Keratinocyte (primary cell): ENCODE measurements at regions not wholly inside any gene's neighbourhood (a gene's known extent, or its start where the extent isn't known, plus 50 kb on each side); places are given as distances from the start of the nearest gene placed in this dataset.

Source experiments
- DNase-seq: peaks from one replicate; pipeline ENCODE4 v3.0.0-alpha.2; 2011; ENCODE audit warnings: low read depth, missing footprints, low spot score
- FAIRE-seq: peaks from 2 replicates; lab custom pipeline; 2011; peaks lifted over from hg19 to GRCh38; lab: Jason Lieb, UNC
- H2AFZ ChIP-seq: 2 replicates; pipeline ENCODE4 v1.6.0; 2012; ENCODE audit warnings: low read length, control low read depth, inconsistent platforms; ENCODE audit not compliant: control insufficient read depth
- H3K27ac ChIP-seq: 2 replicates; pipeline ENCODE4 v1.5.1; 2011; ENCODE audit warnings: low read length; ENCODE audit not compliant: control insufficient read depth, insufficient read depth
- H3K27me3 ChIP-seq: 3 replicates; pipeline ENCODE4 v1.6.0; 2011; ENCODE audit warnings: low read length; ENCODE audit not compliant: control insufficient read depth, insufficient read depth; ENCODE audit errors: extremely low read depth
- H3K36me3 ChIP-seq, 2 experiments: 2 replicates in 1 of 2; 3 replicates in 1 of 2; pipeline ENCODE4 v1.5.1; 2011; ENCODE audit warnings: low read length in 2 of 2, mild to moderate bottlenecking in 1 of 2; ENCODE audit not compliant: control insufficient read depth in 2 of 2, insufficient read depth in 2 of 2; ENCODE audit errors: extremely low read depth in 1 of 2
- H3K4me1 ChIP-seq: 3 replicates; pipeline ENCODE4 v1.5.1; 2011; ENCODE audit warnings: low read length; ENCODE audit not compliant: control insufficient read depth, insufficient read depth; ENCODE audit errors: extremely low read depth
- H3K4me2 ChIP-seq: 3 replicates; pipeline ENCODE4 v1.6.0; 2011; ENCODE audit warnings: low read depth, low read length; ENCODE audit not compliant: control insufficient read depth, insufficient read depth; ENCODE audit errors: extremely low read depth
- H3K4me3 ChIP-seq, 3 experiments: fragments of 200-600 bp in 1 of 3; sonication (generic) in 1 of 3; 2 replicates in 2 of 3; 3 replicates in 1 of 3; pipeline ENCODE4 v1.5.1; 2011 to 2016; ENCODE audit warnings: low read length in 3 of 3, mild to moderate bottlenecking in 3 of 3, control low read depth in 2 of 3, inconsistent platforms in 1 of 3, low read depth in 1 of 3, mixed read lengths in 1 of 3, mixed run types in 1 of 3, moderate library complexity in 1 of 3; ENCODE audit not compliant: control insufficient read depth in 2 of 3, insufficient read depth in 2 of 3; ENCODE audit errors: extremely low read depth in 1 of 3
- H3K79me2 ChIP-seq: 2 replicates; pipeline ENCODE4 v1.6.0; 2012; ENCODE audit warnings: low read length; ENCODE audit not compliant: control insufficient read depth, insufficient read depth
- H3K9ac ChIP-seq: 3 replicates; pipeline ENCODE4 v1.6.0; 2011; ENCODE audit warnings: low read length; ENCODE audit not compliant: control insufficient read depth, insufficient read depth; ENCODE audit errors: extremely low read depth
- H3K9me1 ChIP-seq: 3 replicates; pipeline ENCODE4 v1.6.0; 2011; ENCODE audit warnings: low read length; ENCODE audit not compliant: control insufficient read depth, insufficient read depth; ENCODE audit errors: extremely low read depth
- H3K9me3 ChIP-seq: 2 replicates; pipeline ENCODE4 v1.5.1; 2012; ENCODE audit warnings: low read depth, low read length; ENCODE audit not compliant: control insufficient read depth
- H4K20me1 ChIP-seq: 3 replicates; pipeline ENCODE4 v1.6.0; 2011; ENCODE audit warnings: low read length; ENCODE audit not compliant: control insufficient read depth, insufficient read depth; ENCODE audit errors: extremely low read depth
- EZH2 ChIP-seq: IDR thresholded peaks from one replicate; pipeline ENCODE4 v1.6.1; 2012; ENCODE audit warnings: inconsistent platforms, mild to moderate bottlenecking, low read length, moderate library complexity
- dilution Hi-C: fragments of 300-500 bp; cut with MboI; formaldehyde crosslinking; loops from one replicate; pipeline ENCODE4 v1.7.0; 2020; ENCODE audit warnings: low sequenced_read_pairs; ENCODE audit not compliant: extremely low pct_ligation_motif_present
- TF ChIP-seq, protein P1 (sequence below), 3 experiments: IDR thresholded peaks in 1 of 3; conservative IDR thresholded peaks in 1 of 3; optimal IDR thresholded peaks in 1 of 3; 2 replicates in 2 of 3; 3 replicates in 1 of 3; pipeline versions ENCODE3 to v1.5.1; 2011; ENCODE audit warnings: low read length in 3 of 3, mild to moderate bottlenecking in 3 of 3, moderate library complexity in 2 of 3, control low read depth in 1 of 3, inconsistent platforms in 1 of 3; ENCODE audit not compliant: insufficient read depth in 2 of 3; ENCODE audit errors: extremely low read depth in 1 of 3

DNA sequence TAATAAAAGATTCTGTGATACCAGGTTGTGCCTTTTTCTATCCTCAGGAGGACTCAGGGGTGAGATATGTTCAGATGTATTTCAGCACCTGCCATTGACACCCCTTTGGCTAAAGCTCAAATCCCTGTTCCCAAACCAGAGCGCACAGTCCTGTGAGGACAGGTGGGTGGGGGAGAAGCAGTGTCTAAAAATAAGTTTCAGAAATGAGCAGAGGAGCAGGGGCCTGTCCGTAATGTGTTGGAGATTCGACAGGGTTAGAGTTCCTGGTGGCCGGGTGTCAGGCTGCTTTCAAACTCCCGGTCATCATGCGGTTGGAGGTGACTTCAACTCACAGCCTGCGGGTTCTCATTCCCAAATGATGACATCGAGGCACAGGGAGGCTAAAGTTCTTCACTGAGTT, 211.5 kb downstream of the KLF6 start:
- Histone ChIP-seq H3K4me2 (no peak overlapping the region), H3K4me3 (no peak overlapping the region), H4K20me1 (no peaks in the 10 kb centered on the region), H2AFZ (no peak overlapping the region), H3K9me1 (no peaks in the 10 kb centered on the region), H3K27me3 (no peaks in the 10 kb centered on the region), H3K4me1 (no peaks in the 10 kb centered on the region), H3K9ac (no peak overlapping the region), H3K79me2 (no peaks in the 10 kb centered on the region), H3K36me3 (no peaks in the 10 kb centered on the region), H3K27ac (no peak overlapping the region), H3K9me3 (no peaks in the 10 kb centered on the region)
- DNase-seq (no peak), FAIRE-seq (no peak)
- dilution Hi-C loops, result no loop called here
- TF ChIP-seq, protein P1, sequence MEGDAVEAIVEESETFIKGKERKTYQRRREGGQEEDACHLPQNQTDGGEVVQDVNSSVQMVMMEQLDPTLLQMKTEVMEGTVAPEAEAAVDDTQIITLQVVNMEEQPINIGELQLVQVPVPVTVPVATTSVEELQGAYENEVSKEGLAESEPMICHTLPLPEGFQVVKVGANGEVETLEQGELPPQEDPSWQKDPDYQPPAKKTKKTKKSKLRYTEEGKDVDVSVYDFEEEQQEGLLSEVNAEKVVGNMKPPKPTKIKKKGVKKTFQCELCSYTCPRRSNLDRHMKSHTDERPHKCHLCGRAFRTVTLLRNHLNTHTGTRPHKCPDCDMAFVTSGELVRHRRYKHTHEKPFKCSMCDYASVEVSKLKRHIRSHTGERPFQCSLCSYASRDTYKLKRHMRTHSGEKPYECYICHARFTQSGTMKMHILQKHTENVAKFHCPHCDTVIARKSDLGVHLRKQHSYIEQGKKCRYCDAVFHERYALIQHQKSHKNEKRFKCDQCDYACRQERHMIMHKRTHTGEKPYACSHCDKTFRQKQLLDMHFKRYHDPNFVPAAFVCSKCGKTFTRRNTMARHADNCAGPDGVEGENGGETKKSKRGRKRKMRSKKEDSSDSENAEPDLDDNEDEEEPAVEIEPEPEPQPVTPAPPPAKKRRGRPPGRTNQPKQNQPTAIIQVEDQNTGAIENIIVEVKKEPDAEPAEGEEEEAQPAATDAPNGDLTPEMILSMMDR (optimal IDR thresholded peaks at IDR 0.05 in 1 of 3, IDR thresholded peaks at IDR 0.05 in 1 of 3, conservative IDR thresholded peaks at IDR 0.05 in 1 of 3; ENCODE audit: extremely low read depth in 1 of 3, insufficient read depth in 2 of 3, low read length in 3 of 3), result no peak
- TF ChIP-seq EZH2, result no peak

DNA sequence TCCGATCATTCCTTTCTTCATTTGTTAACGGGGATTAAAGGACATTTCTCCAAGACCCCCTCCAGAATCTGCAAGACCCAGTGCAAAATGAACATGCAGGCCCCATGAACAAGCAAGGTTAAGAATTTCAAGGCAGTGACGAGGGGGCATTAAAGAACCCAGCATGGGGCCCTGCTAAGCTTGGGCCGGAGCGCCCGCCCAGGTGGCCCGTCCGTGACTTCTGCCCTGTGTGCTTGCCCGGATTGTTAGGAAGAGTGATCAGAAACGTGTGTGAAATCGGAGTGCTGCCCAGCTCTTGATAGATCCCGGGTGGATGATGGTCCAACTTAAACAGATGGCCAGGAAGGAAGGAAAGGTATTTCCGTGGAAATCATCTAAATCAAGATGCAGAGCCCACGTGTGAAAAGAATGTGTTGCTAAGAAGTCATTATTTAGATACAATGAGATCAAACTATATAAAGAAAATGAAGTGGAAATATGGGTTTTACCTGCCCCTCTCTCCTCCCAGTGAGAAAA, 213.6 kb downstream of the KLF6 start:
- DNase-seq, result no peak
- Histone ChIP-seq H3K9ac (no peak overlapping the region), H3K9me3 (no peaks in the 10 kb centered on the region), H3K4me1 (no peaks in the 10 kb centered on the region), H3K79me2 (no peaks in the 10 kb centered on the region), H3K4me2 (no peak overlapping the region), H3K4me3 (no peak overlapping the region), H3K36me3 (no peaks in the 10 kb centered on the region), H3K27ac (no peak overlapping the region), H4K20me1 (no peaks in the 10 kb centered on the region), H3K9me1 (no peaks in the 10 kb centered on the region), H3K27me3 (no peaks in the 10 kb centered on the region), H2AFZ (no peak overlapping the region)
- FAIRE-seq, result no peak
- TF ChIP-seq EZH2, result no peak
- TF ChIP-seq, protein P1 (optimal IDR thresholded peaks at IDR 0.05 in 1 of 3, IDR thresholded peaks at IDR 0.05 in 1 of 3, conservative IDR thresholded peaks at IDR 0.05 in 1 of 3; ENCODE audit: extremely low read depth in 1 of 3, insufficient read depth in 2 of 3, low read length in 3 of 3), result no peak
- dilution Hi-C loops, result no loop called here
